ENCODE measurements at regions not wholly inside any gene's neighbourhood (a gene's known extent, or its start where the extent isn't known, plus 50 kb on each side); places are given as distances from the start of the nearest gene placed in this dataset.
A peak's percentile ranks its signal among the peaks of the same experiment; 100 is the strongest.
"Not testable (repeated sequence)": the region's sequence is repeated elsewhere in the genome, so short reads cannot be mapped to it uniquely, and the experiment has no call there.

DNA sequence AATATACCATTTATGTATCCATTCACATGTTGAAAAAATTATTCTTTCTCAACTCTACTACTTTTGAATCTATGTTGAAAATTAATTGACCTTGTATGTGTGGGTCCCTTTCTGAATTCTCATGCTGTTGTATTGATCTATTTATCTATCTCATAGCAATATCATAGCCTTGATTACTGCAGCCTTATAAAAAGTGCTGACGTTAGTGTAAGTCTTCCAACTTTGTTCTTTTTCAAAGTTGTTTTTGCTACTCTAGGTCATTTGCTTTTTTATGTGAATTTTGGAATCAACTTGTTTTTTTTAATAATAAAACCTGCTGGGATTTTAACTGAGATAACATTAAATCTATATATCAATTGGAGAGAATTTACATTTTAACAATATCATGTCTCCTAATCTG lies 52.2 kb upstream of the PAX3 start:
- DNase-seq: no peak

GRCh38 chr2:222352981-222353380 lies 54.2 kb upstream of the PAX3 start:
- DNase-seq: no peak

DNA sequence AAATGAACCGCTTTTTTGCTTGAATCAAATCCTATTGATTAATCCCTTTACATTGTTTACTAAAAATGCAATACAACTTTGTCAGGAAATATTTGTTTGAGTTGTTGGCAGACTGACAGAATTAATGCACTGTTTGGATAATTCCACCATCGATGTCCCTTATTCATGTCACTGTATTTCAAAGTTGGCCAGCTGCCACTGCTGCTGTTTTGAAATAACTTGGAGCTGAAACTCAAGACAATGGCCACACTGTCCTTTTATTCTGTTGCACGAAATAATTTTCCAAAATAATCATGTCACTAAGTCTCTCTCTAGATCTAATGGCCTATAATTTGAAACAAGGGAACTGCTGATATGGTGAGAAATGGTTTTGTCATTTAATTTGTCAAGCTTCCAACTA lies 55.2 kb upstream of the PAX3 start:
- DNase-seq: no peak

GRCh38 chr2:222355860-222356259 lies 57.1 kb upstream of the PAX3 start:
- no peak for DNase-seq

- no peak for DNase-seq
Measured at GRCh38 chr2:222357930-222358329, 59.1 kb upstream of the PAX3 start.

GRCh38 chr2:222358876-222359275 lies 60.1 kb upstream of the PAX3 start:
- DNase-seq: peak; percentile 78

DNA sequence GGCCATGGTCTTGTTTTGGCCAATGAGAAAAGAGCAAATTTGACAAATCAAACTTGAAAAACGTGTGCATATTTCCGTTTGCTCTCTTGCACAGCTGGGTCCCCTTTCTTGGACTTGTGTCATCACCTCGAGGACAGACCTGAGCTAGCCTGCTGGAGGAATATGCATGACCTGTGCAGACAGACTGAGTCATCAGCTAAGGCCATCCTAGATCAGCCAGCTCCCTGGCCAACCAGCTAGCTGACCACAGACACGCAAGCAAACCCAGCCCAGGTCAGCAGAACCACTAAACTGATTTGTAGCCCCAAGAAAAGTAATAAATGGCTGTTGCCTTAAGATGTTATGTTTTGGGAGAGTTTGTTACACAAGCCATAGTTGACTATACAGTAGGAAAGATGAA lies 61.3 kb upstream of the PAX3 start:
- no peak for DNase-seq

DNA sequence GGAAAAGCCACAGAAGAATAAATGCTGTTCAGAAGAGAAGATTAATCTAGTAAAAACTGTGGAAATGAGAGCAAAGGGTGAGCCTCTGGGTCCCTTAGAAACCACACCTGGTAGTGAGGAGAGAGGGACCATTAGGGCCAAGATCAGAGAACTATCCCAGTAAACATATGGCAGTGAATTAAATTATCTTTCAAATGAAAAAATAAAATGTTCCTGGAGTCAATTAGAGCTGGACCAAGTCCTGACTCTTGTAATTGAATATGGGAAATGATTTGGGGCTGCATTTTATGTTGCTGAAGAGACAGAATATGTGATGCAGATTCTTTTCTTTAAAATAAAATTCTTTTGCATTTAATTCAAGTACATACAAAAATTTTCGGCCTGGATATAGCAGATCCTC lies 62.2 kb upstream of the PAX3 start:
- DNase-seq: no peak

DNA sequence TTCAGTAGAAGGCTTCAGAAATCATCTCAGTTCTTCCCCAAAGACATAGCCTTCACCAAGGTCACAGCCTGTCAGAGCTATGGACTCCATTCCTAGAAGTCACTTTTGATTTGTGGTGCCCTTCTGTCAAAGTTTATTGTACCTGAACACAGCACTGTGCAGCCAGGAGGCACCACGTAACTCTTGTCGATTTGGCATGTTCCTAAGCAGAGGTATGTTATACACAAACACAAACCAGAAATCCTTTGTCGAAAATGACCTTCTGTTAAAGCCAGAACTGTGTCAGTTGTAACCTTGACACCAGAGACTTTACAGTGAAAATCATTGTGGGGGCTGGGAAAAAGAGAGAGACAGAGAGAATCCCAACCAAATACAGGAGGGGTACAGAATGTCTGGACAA lies 62.6 kb upstream of the SGPP2 start:
- DNase-seq: no peak

DNA sequence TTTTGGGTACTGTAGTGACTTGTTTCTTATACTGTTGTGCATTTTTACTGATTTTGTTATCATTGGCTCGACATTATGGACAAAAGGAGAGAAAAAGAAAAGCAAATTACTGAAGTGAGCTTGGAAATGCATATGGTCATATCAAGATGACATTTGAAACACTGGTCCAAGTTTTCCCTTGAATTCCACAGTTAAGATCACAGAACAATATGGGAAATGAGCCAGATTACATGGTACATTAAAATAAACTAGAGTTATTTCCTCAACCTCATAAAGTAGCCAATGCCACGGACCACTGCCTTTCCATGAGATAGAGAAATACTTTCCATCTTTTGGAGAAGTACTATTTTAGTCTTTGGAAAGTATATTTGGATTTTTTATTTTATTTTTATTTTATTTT lies 62.0 kb upstream of the SGPP2 start:
- no peak for DNase-seq

DNA sequence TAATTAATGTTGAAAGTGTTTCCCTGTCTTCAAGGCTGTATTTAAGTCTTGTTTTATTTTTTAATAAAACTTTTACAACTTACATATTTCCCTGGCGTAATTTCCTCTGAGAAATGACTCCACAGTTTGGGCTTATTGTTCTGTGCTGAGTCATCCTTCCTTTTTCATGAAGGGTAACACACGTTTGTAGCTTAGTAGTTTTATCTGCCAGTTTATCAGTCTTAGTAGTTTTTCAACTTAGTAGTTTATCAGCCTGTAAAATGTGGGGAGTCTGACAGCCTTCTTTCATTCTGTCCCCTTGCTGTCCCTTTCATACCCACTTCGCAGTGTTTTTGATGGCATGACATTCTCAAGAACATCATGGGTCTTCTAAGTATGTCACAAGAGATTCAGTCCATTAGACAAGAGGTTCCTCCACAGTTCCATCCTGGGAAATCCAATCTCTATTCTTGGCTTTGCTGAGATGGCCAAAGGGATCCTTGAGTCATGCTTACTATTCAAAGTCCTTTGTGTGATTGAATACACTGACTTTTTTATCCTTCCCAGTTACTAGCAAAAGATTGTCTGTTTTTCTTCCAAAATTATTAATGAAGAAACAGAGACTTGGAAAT lies 60.0 kb upstream of the SGPP2 start:
- DNase-seq: peak; percentile 85

GRCh38 chr2:222368280-222368679 lies 56.1 kb upstream of the SGPP2 start:
- not testable (repeated sequence) for DNase-seq

GRCh38 chr2:222372993-222373392 lies 51.4 kb upstream of the SGPP2 start:
- no peak for DNase-seq

Measured in hematopoietic multipotent progenitor cell treated with erythropoietin and hydrocortisone succinate and interleukin-3 and kit ligand, for 4 days (in vitro differentiated cells).